Adrenal gland (tissue), 9 donors: ENCODE measurements at regions not wholly inside any gene's neighbourhood (a gene's known extent, or its start where the extent isn't known, plus 50 kb on each side); places are given as distances from the start of the nearest gene placed in this dataset.

Experiments
- DNase-seq, 7 donors: peaks; one replicate each; pipeline ENCODE4 v3.0.0-alpha.2; 2019 to 2020
- H3K27ac ChIP-seq, 5 donors: fragments of 200-600 bp; sonication (generic) in 4 of 5; 1 replicate in 3 of 5; 2 replicates in 2 of 5; pipeline versions ENCODE4 v1.5.1 to v1.8.0; 2016 to 2020; ENCODE audit warnings: mild to moderate bottlenecking in 1 of 5
- H3K27me3 ChIP-seq: fragments of 200-600 bp; 2 replicates; pipeline ENCODE4 v1.8.0; 2021
- H3K36me3 ChIP-seq, 2 donors: fragments of 200-600 bp; replicated peaks in 1 of 2; 1 replicate in 1 of 2; 2 replicates in 1 of 2; pipeline versions ENCODE4 v1.5.1 to v1.8.0; 2018 to 2022
- H3K4me1 ChIP-seq, 2 donors: fragments of 200-600 bp; replicated peaks in 1 of 2; 1 replicate in 1 of 2; 2 replicates in 1 of 2; pipeline versions ENCODE4 v1.5.1 to v1.8.0; 2018 to 2021
- H3K4me3 ChIP-seq, 4 donors: fragments of 200-600 bp; sonication (generic) in 3 of 4; one replicate each; pipeline ENCODE4 v1.5.1; 2016 to 2018
- H3K9me3 ChIP-seq, 3 donors: fragments of 200-600 bp; sonication (generic) in 1 of 3; replicated peaks in 1 of 3; 1 replicate in 2 of 3; 2 replicates in 1 of 3; pipeline versions ENCODE4 v1.5.1 to v1.8.0; 2016 to 2021
- CTCF ChIP-seq, 6 experiments: fragments of 450-650 bp in 4 of 6; fragments of 200-600 bp in 2 of 6; sonication (generic) in 1 of 6; IDR thresholded peaks; 1 replicate in 5 of 6; 2 replicates in 1 of 6; pipeline versions ENCODE4 v1.5.1 to v1.8.0; 2016 to 2021; ENCODE audit warnings: antibody characterized with exemption in 6 of 6, mild to moderate bottlenecking in 2 of 6, moderate library complexity in 1 of 6
- POLR2A ChIP-seq, 2 donors: fragments of 450-650 bp; IDR thresholded peaks; one replicate each; pipeline ENCODE4 v1.6.1; 2017; ENCODE audit warnings: antibody characterized with exemption in 2 of 2, mild to moderate bottlenecking in 2 of 2, moderate library complexity in 1 of 2
- WGBS, 4 donors: extraction: QIAGEN DNeasy Blood & Tissue Kit in 2 of 4; methylation state at CpG; one replicate each; pipeline versions ENCODE4 v1.1.5 to v1.1.7; 2013 to 2017; 5-methylcytosine and 5-hydroxymethylcytosine counted together
- intact Hi-C, 2 donors: fragments of 100-400 bp; cut with DNase I; formaldehyde crosslinking; loops; one replicate each; pipeline versions ENCODE4 v1.14.1 to v1.15.0; 2022 to 2023
- donor health status: healthy with polysubstance abuse.
- donor health status: Bipolar disorder and iron deficiency.
- donor health status: DM: yes; HTN: yes; CAD: no.
- donor health status: DM: no; HTN: no; CAD: no.
- donor health status: DM: no; HTN: no; CAD: no.

- H3K27ac ChIP-seq: no peak overlapping the region
- no peaks in the 10 kb centered on the region for H3K9me3 ChIP-seq
Observed at GRCh38 chr2:144201868-144202468, 318.0 kb downstream of the ZEB2 start.

GRCh38 chr2:144201126-144201525, 318.8 kb downstream of the ZEB2 start:
- 92 to 97% (median 95%) methylated on average over 6 of the region's 6 CpGs for WGBS, 4 donors
- DNase-seq: no peak
- TF ChIP-seq CTCF (IDR thresholded peaks at IDR 0.05): no peak
- no peak for TF ChIP-seq POLR2A (IDR thresholded peaks at IDR 0.05)
- Histone ChIP-seq H3K36me3 (no peaks in the 10 kb centered on the region), H3K27ac (no peak overlapping the region), H3K4me3 (no peak overlapping the region), H3K9me3 (no peaks in the 10 kb centered on the region), H3K4me1 (no peaks in the 10 kb centered on the region), H3K27me3 (no peaks in the 10 kb centered on the region)
- intact Hi-C loops: no loop called here

More at GRCh38 chr2:144201868-144202468, 318.0 kb downstream of the ZEB2 start:
- intact Hi-C loops: no loop called here
- Histone ChIP-seq H3K36me3 (no peaks in the 10 kb centered on the region), H3K4me1 (no peaks in the 10 kb centered on the region), H3K4me3 (no peak overlapping the region), H3K27me3 (no peaks in the 10 kb centered on the region)
- WGBS, 4 donors: 75 to 93% (median 82%) methylated on average over 1 of the region's 1 CpG
- DNase-seq: no peak
- TF ChIP-seq CTCF (IDR thresholded peaks at IDR 0.05) (no peak), POLR2A (IDR thresholded peaks at IDR 0.05) (no peak)

GRCh38 chr2:144198116-144198515, 321.8 kb downstream of the ZEB2 start:
- Histone ChIP-seq H3K27me3 (no peaks in the 10 kb centered on the region), H3K36me3 (no peaks in the 10 kb centered on the region), H3K4me3 (no peak overlapping the region), H3K9me3 (no peaks in the 10 kb centered on the region), H3K27ac (no peak overlapping the region), H3K4me1 (no peaks in the 10 kb centered on the region)
- 66 to 74% (median 71%) methylated on average over 3 of the region's 3 CpGs for WGBS, 4 donors
- DNase-seq: no peak
- no peak for TF ChIP-seq POLR2A (IDR thresholded peaks at IDR 0.05)
- no peak for TF ChIP-seq CTCF (IDR thresholded peaks at IDR 0.05)
- intact Hi-C loops: no loop called here

- no peaks in the 10 kb centered on the region for H3K9me3 ChIP-seq
- 89 to 94% (median 92%) methylated on average over 5 of the region's 5 CpGs for WGBS, 4 donors
- no peaks in the 10 kb centered on the region for H3K36me3 ChIP-seq
- no peak for DNase-seq
- no peaks in the 10 kb centered on the region for H3K4me1 ChIP-seq
- intact Hi-C loops: no loop called here
- TF ChIP-seq POLR2A (IDR thresholded peaks at IDR 0.05) (no peak), CTCF (IDR thresholded peaks at IDR 0.05) (no peak)
- H3K27me3 ChIP-seq: no peaks in the 10 kb centered on the region
- no peak overlapping the region for H3K4me3 ChIP-seq
- no peak overlapping the region for H3K27ac ChIP-seq
Observed at GRCh38 chr2:144194326-144195071, 325.4 kb downstream of the ZEB2 start.
